ENCODE measurements at regions not wholly inside any gene's neighbourhood (a gene's known extent, or its start where the extent isn't known, plus 50 kb on each side); places are given as distances from the start of the nearest gene placed in this dataset.
"Not testable (repeated sequence)": the region's sequence is repeated elsewhere in the genome, so short reads cannot be mapped to it uniquely, and the experiment has no call there.

DNA sequence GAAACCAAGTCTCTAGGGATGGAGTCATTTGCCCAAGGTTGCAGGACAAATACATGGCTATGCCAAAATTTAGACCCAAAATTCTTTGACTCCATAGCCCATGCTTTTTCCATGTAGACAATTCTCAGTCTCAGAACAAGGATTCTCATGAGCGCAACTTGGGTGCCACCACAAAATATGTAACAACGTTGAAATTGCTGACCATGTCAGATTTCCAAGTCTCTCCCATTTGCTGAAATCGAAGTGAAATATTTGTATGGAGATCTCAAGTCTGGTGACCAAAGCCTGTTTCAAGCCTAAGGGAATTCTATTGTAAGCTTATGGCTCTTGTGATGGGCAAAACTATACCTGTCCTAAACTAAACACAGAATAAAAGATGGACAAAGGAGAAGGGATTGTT is 333.5 kb downstream of the AEBP2 start:
- Histone ChIP-seq H3K27ac (ENCODE audit: low read depth, low read length) (no peak overlapping the region), H3K9me3 (ENCODE audit: control insufficient read depth, insufficient read depth, low read length) (no peaks in the 10 kb centered on the region), H3K36me3 (ENCODE audit: control insufficient read depth, low read length) (no peaks in the 10 kb centered on the region), H3F3A (ENCODE audit: control insufficient read depth, insufficient read depth) (no peaks in the 10 kb centered on the region), H3K4me2 (ENCODE audit: low read length) (no peak overlapping the region), H4K20me1 (ENCODE audit: control insufficient read depth, insufficient read depth, low read depth, low read length) (no peaks in the 10 kb centered on the region), H3K4me1 (ENCODE audit: control insufficient read depth, low read length) (no peaks in the 10 kb centered on the region), H3K9me2 (replicated peaks; ENCODE audit: control insufficient read depth, low read length) (no peaks in the 10 kb centered on the region), H3K27me3 (ENCODE audit: control insufficient read depth, low read length) (no peaks in the 10 kb centered on the region), H3K4me3 (ENCODE audit: low read length) (no peak overlapping the region), H3K79me2 (ENCODE audit: control insufficient read depth, low read length) (no peaks in the 10 kb centered on the region)
- TF ChIP-seq CTCF (IDR thresholded peaks at IDR 0.05; ENCODE audit: low read depth, low read length, poor library complexity, severe bottlenecking) (no peak), EZH2phosphoT487 (IDR thresholded peaks at IDR 0.05; ENCODE audit: borderline replicate concordance, low read length) (no peak)

DNA sequence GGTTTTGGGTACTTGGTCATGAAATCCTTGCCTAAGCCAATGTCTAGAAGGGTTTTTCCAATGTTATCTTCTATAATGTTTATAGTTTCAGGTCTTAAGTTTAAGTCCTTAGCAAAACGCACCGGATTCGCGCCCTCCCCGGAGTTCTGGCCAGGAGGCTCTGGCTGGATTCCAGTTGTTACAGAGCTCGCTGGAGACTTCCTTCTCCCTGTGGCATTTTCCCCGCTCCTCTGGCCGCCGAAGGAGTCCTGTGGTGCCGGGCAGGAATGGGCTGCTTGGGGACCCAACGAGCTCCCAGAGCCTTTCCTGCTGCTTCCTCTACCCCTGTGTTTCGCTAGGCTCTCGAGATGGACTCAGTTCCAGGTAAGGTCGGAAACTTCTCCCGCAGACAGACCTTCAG is 335.9 kb downstream of the AEBP2 start:
- no peaks in the 10 kb centered on the region for H3F3A ChIP-seq (ENCODE audit: control insufficient read depth, insufficient read depth)
- H3K4me2 ChIP-seq (ENCODE audit: low read length), result no peak overlapping the region
- no peaks in the 10 kb centered on the region for H3K9me2 ChIP-seq (replicated peaks; ENCODE audit: control insufficient read depth, low read length)
- H3K36me3 ChIP-seq (ENCODE audit: control insufficient read depth, low read length), result no peaks in the 10 kb centered on the region
- H3K4me3 ChIP-seq (ENCODE audit: low read length), result no peak overlapping the region
- H4K20me1 ChIP-seq (ENCODE audit: control insufficient read depth, insufficient read depth, low read depth, low read length), result no peaks in the 10 kb centered on the region
- no peak overlapping the region for H3K27ac ChIP-seq (ENCODE audit: low read depth, low read length)
- no peaks in the 10 kb centered on the region; the same call in 1 of the 2 replicates for H3K9me3 ChIP-seq (ENCODE audit: control insufficient read depth, insufficient read depth, low read length)
- H3K27me3 ChIP-seq (ENCODE audit: control insufficient read depth, low read length), result no peaks in the 10 kb centered on the region
- TF ChIP-seq EZH2phosphoT487 (IDR thresholded peaks at IDR 0.05; ENCODE audit: borderline replicate concordance, low read length) (no peak), CTCF (IDR thresholded peaks at IDR 0.05; ENCODE audit: low read depth, low read length, poor library complexity, severe bottlenecking) (no peak)
- H3K79me2 ChIP-seq (ENCODE audit: control insufficient read depth, low read length), result no peaks in the 10 kb centered on the region
- no peaks in the 10 kb centered on the region for H3K4me1 ChIP-seq (ENCODE audit: control insufficient read depth, low read length)

- not testable (repeated sequence) for H3K27me3 ChIP-seq (ENCODE audit: control insufficient read depth, low read length); H3K9me3 ChIP-seq (ENCODE audit: control insufficient read depth, insufficient read depth, low read length); H3K79me2 ChIP-seq (ENCODE audit: control insufficient read depth, low read length); H3K4me3 ChIP-seq (ENCODE audit: low read length); H4K20me1 ChIP-seq (ENCODE audit: control insufficient read depth, insufficient read depth, low read depth, low read length); H3K36me3 ChIP-seq (ENCODE audit: control insufficient read depth, low read length); H3K9me2 ChIP-seq (replicated peaks; ENCODE audit: control insufficient read depth, low read length); H3K4me2 ChIP-seq (ENCODE audit: low read length); H3F3A ChIP-seq (ENCODE audit: control insufficient read depth, insufficient read depth); H3K4me1 ChIP-seq (ENCODE audit: control insufficient read depth, low read length); H3K27ac ChIP-seq (ENCODE audit: low read depth, low read length)
Measured at GRCh38 chr12:19775976-19776375, 336.7 kb downstream of the AEBP2 start.

- no peaks in the 10 kb centered on the region for H3K4me1 ChIP-seq (ENCODE audit: control insufficient read depth, low read length)
- H3K79me2 ChIP-seq (ENCODE audit: control insufficient read depth, low read length), result no peaks in the 10 kb centered on the region
- H3K27ac ChIP-seq (ENCODE audit: low read depth, low read length), result no peak overlapping the region
- no peak overlapping the region for H3K4me3 ChIP-seq (ENCODE audit: low read length)
- H3K9me2 ChIP-seq (replicated peaks; ENCODE audit: control insufficient read depth, low read length), result no peaks in the 10 kb centered on the region
- no peaks in the 10 kb centered on the region for H3K27me3 ChIP-seq (ENCODE audit: control insufficient read depth, low read length)
- H3K36me3 ChIP-seq (ENCODE audit: control insufficient read depth, low read length), result no peaks in the 10 kb centered on the region
- H3K4me2 ChIP-seq (ENCODE audit: low read length), result no peak overlapping the region
- no peaks in the 10 kb centered on the region for H3F3A ChIP-seq (ENCODE audit: control insufficient read depth, insufficient read depth)
- H4K20me1 ChIP-seq (ENCODE audit: control insufficient read depth, insufficient read depth, low read depth, low read length), result no peaks in the 10 kb centered on the region
- TF ChIP-seq EZH2phosphoT487 (IDR thresholded peaks at IDR 0.05; ENCODE audit: borderline replicate concordance, low read length) (no peak), CTCF (IDR thresholded peaks at IDR 0.05; ENCODE audit: low read depth, low read length, poor library complexity, severe bottlenecking) (no peak)
- no peaks in the 10 kb centered on the region; the same call in 1 of the 2 replicates for H3K9me3 ChIP-seq (ENCODE audit: control insufficient read depth, insufficient read depth, low read length)
Measured at GRCh38 chr12:19778172-19778571, 338.9 kb downstream of the AEBP2 start.
